Left lung (tissue), 4 donors: ENCODE measurements at regions not wholly inside any gene's neighbourhood (a gene's known extent, or its start where the extent isn't known, plus 50 kb on each side); places are given as distances from the start of the nearest gene placed in this dataset.
"Not testable (repeated sequence)": the region's sequence is repeated elsewhere in the genome, so short reads cannot be mapped to it uniquely, and the experiment has no call there.

Experiments
- ATAC-seq: fragments of 200-7000 bp; cut with Tn5 transposase; one replicate; pipeline ENCODE4 v1.9.1; 2020; ENCODE audit warnings: moderate library complexity
- DNase-seq, 4 donors: peaks; one replicate each; pipeline ENCODE4 v3.0.0-alpha.2; 2013 to 2020
- H3K27ac ChIP-seq, 2 donors: fragments of 200-600 bp; sonication (generic) in 1 of 2; one replicate each; pipeline versions ENCODE4 v1.5.0 to v1.8.0; 2020 to 2021
- H3K27me3 ChIP-seq, 2 donors: fragments of 200-600 bp; sonication (generic) in 1 of 2; one replicate each; pipeline versions ENCODE4 v1.5.0 to v1.8.0; 2020 to 2021
- H3K36me3 ChIP-seq, 2 donors: fragments of 200-600 bp; sonication (generic) in 1 of 2; one replicate each; pipeline versions ENCODE4 v1.5.0 to v1.8.0; 2020 to 2021
- H3K4me1 ChIP-seq, 2 donors: fragments of 200-600 bp; one replicate each; pipeline ENCODE4 v1.8.0; 2021
- H3K4me3 ChIP-seq, 2 donors: fragments of 200-600 bp; sonication (generic) in 1 of 2; one replicate each; pipeline versions ENCODE4 v1.5.0 to v1.8.0; 2020 to 2021; ENCODE audit warnings: mild to moderate bottlenecking in 1 of 2
- H3K9me3 ChIP-seq, 2 donors: fragments of 200-600 bp; sonication (generic) in 1 of 2; one replicate each; pipeline versions ENCODE4 v1.5.0 to v1.8.0; 2020 to 2021
- CTCF ChIP-seq, 2 donors: fragments of 200-600 bp; sonication (generic) in 1 of 2; IDR thresholded peaks; one replicate each; pipeline versions ENCODE4 v1.5.0 to v1.8.0; 2021; ENCODE audit warnings: antibody characterized with exemption in 2 of 2
- intact Hi-C, 2 donors: fragments of 100-400 bp; cut with DNase I; formaldehyde crosslinking; loops; one replicate each; pipeline versions ENCODE4 v1.11.2 to v1.14.2; 2022
- donor health status: DM: no; HTN: yes; CAD: no.
- donor health status: DM: no; HTN: no; CAD: no.

- H3K27ac ChIP-seq, H3K27me3 ChIP-seq, H3K4me3 ChIP-seq, H3K36me3 ChIP-seq, H3K4me1 ChIP-seq, ATAC-seq, H3K9me3 ChIP-seq, intact Hi-C loops, DNase-seq: not testable (repeated sequence)
These were observed 306.1 kb upstream of the WSB1 start for GRCh38 chr17:26987851-26988250.

GRCh38 chr17:26994648-26995047 is 299.3 kb upstream of the WSB1 start:
- H3K9me3 ChIP-seq, ATAC-seq, intact Hi-C loops, H3K27me3 ChIP-seq, H3K4me3 ChIP-seq, H3K27ac ChIP-seq, DNase-seq, H3K36me3 ChIP-seq, H3K4me1 ChIP-seq: not testable (repeated sequence)

GRCh38 chr17:26996146-26996916 is 297.6 kb upstream of the WSB1 start:
- ATAC-seq, H3K9me3 ChIP-seq, H3K4me1 ChIP-seq, H3K36me3 ChIP-seq, DNase-seq, intact Hi-C loops, H3K4me3 ChIP-seq, H3K27me3 ChIP-seq, H3K27ac ChIP-seq: not testable (repeated sequence)

DNA sequence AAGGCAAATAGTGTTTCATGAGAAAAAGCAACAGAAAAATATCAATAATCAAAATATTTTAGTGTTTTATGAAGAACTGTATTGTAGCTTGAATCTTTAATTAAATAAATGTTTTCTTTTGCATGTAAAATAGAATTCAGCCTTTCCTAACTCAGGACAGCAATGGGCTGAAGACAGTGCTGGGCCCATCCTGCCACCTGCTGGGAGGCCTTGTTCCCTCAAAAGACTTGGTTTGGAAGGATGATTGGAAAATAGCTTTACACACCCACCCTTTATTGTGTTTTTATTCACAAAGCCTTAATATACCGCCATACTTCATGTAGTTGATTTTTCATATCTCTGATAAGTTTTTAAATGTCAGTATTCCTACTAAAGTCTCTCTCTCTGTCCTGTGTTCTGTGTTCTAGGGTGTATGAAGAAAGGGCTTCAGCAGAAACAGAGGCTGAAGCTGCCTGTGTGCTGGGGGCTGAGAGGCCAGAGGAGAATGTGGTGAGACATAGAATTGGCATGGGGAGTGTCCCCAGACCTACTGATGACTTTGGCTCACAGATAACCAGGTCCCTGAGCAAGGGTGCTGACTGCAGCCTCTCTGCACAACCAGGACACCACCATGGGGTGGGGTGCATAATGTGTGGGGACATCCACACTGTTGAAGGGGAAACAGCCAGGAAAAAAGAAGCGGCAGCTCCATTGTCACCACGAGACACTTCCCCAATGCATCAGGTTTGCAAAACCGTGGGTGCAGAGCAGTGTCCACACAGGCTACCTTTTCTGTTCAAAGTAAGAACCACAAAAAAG is 286.0 kb upstream of the WSB1 start:
- DNase-seq, H3K36me3 ChIP-seq, H3K27ac ChIP-seq, H3K9me3 ChIP-seq, H3K27me3 ChIP-seq, intact Hi-C loops, ATAC-seq, H3K4me3 ChIP-seq, H3K4me1 ChIP-seq: not testable (repeated sequence)

DNA sequence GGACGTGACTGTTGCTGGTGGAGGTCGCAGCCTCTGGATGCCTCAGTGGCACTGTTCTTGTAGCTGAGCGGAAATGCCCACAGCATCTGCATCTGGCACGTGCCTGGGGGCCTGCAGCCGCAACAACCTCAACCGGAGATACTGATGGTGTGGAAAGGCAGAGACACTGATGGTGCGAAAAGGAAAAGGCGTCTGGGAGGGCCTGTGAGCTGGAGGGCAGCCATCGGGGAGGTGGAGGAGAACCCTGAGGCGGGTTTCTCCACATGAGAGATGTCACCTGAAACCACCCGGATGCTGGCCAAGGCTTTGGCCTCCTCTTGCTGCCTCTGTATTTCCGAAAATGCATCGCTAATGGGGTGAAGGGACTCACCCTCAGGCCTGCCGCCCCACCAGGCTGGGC is 284.8 kb upstream of the WSB1 start:
- DNase-seq (no peak), ATAC-seq (no peak)
- no peak overlapping the region for H3K4me3 ChIP-seq
- H3K27me3 ChIP-seq, result no peaks in the 10 kb centered on the region
- no peaks in the 10 kb centered on the region for H3K4me1 ChIP-seq
- H3K9me3 ChIP-seq, result peaks cover 0 to 8% of the 10 kb centered on the region in 2 donors
- intact Hi-C loops, result no loop called here
- H3K27ac ChIP-seq, result no peak overlapping the region
- TF ChIP-seq CTCF (IDR thresholded peaks at IDR 0.05), result no peak
- no peaks in the 10 kb centered on the region for H3K36me3 ChIP-seq

DNA sequence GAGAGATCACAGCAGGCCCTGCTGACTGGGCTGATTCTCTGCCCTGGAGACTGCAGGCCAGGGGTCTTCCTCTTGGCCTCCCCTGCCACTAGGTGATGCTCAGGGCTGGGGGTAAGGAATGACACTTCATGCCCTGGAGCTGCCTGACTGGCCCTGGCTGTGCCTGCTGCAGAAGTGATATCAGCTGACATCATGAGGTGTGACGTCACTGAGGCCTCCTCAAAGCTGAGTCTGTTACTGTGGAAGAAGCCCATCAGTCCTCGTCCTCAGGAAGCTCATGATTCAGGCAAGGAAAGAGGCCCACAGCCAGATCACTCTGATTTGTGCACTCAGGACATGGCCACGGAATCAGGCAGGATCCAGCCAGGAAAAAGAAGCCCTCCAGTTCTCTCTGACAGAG is 283.8 kb upstream of the WSB1 start:
- H3K27me3 ChIP-seq, H3K4me3 ChIP-seq, H3K36me3 ChIP-seq, ATAC-seq, H3K27ac ChIP-seq, H3K4me1 ChIP-seq, intact Hi-C loops, DNase-seq, H3K9me3 ChIP-seq: not testable (repeated sequence)

DNA sequence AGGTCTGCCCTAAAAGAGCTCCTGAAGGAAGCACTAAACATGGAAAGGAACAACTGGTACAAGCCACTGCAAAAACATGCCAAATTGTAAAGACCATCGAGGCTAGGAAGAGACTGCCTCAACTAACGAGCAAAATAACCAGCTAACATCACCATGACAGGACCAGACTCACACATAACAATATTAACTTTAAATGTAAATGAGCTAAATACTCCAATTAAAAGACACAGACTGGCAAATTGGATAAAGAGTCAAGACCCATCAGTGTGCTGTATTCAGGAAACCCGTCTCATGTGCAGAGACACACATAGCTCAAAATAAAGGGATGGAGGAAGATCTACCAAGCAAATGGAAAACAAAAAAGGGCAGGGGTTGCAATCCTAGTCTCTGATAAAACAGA is 263.4 kb upstream of the WSB1 start:
- intact Hi-C loops, DNase-seq, ATAC-seq, H3K4me3 ChIP-seq, H3K36me3 ChIP-seq, H3K27me3 ChIP-seq, H3K27ac ChIP-seq, H3K4me1 ChIP-seq: not testable (repeated sequence)
- H3K9me3 ChIP-seq, result peaks cover 0 to 29% of the 10 kb centered on the region in 2 donors

DNA sequence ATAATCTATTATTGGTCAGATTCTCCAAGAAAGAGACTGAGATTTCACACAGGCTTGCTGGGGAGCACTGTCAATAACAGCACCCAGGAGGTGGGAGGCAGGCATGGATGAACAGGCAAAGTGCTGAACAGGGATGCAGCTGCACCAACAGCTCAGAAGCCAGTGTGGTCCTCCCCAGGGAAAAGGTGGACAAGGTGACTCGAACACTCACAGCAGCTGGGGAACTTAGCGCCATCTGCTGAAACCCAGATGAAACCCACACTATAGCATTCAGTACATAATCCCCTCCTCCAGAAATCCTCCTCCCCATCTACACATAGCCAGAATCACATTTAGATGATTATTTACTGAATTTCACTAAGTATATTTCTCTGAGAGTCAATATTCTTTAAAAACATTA is 255.2 kb upstream of the WSB1 start:
- intact Hi-C loops, result no loop called here
- DNase-seq, result no peak
- no peaks in the 10 kb centered on the region for H3K4me1 ChIP-seq
- H3K27me3 ChIP-seq, result no peaks in the 10 kb centered on the region
- ATAC-seq, result no peak
- no peak for TF ChIP-seq CTCF (IDR thresholded peaks at IDR 0.05)
- H3K4me3 ChIP-seq, result no peak overlapping the region
- H3K9me3 ChIP-seq, result no peaks in the 10 kb centered on the region
- no peak overlapping the region for H3K27ac ChIP-seq
- no peaks in the 10 kb centered on the region for H3K36me3 ChIP-seq

DNA sequence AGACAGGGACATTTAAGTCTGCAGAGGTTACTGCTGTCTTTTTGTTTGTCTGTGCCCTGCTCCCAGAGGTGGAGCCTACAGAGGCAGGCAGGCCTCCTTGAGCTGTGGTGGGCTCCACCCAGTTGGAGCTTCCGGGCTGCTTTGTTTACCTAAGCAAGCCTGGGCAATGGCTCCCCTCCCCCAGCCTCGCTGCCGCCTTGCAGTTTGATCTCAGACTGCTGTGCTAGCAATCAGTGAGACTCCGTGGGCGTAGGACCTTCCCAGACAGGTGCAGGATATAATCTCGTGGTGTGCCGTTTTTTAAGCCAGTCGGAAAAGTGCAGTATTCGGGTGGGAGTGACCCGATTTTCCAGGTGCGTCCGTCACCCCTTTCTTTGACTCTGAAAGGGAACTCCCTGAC is 248.9 kb upstream of the WSB1 start:
- H3K4me3 ChIP-seq, H3K27me3 ChIP-seq, ATAC-seq, H3K36me3 ChIP-seq, intact Hi-C loops, H3K27ac ChIP-seq, DNase-seq, H3K4me1 ChIP-seq: not testable (repeated sequence)
- H3K9me3 ChIP-seq, result peaks cover 0 to 11% of the 10 kb centered on the region in 2 donors
